ENCODE measurements at regions not wholly inside any gene's neighbourhood (a gene's known extent, or its start where the extent isn't known, plus 50 kb on each side); places are given as distances from the start of the nearest gene placed in this dataset.

GRCh38 chr3:67737906-67738865 lies 83.8 kb upstream of the SUCLG2 start:
- Mint-ChIP-seq H3K9me3 (ENCODE audit: low read depth) (peaks cover 13% of the 10 kb centered on the region), H3K27ac (peak overlapping the region; percentile 60), H3K36me3 (ENCODE audit: insufficient read depth) (peaks cover 2% of the 10 kb centered on the region), H3K4me1 (ENCODE audit: low read depth) (no peaks in the 10 kb centered on the region), H3K4me3 (ENCODE audit: low read depth) (no peak overlapping the region), H3K27me3 (no peaks in the 10 kb centered on the region)
- DNase-seq (ENCODE audit: low spot score, unreplicated experiment) = no peak
- TF ChIP-seq, protein P1, sequence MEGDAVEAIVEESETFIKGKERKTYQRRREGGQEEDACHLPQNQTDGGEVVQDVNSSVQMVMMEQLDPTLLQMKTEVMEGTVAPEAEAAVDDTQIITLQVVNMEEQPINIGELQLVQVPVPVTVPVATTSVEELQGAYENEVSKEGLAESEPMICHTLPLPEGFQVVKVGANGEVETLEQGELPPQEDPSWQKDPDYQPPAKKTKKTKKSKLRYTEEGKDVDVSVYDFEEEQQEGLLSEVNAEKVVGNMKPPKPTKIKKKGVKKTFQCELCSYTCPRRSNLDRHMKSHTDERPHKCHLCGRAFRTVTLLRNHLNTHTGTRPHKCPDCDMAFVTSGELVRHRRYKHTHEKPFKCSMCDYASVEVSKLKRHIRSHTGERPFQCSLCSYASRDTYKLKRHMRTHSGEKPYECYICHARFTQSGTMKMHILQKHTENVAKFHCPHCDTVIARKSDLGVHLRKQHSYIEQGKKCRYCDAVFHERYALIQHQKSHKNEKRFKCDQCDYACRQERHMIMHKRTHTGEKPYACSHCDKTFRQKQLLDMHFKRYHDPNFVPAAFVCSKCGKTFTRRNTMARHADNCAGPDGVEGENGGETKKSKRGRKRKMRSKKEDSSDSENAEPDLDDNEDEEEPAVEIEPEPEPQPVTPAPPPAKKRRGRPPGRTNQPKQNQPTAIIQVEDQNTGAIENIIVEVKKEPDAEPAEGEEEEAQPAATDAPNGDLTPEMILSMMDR (IDR thresholded peaks at IDR 0.05; ENCODE audit: unreplicated experiment) = no peak

DNA sequence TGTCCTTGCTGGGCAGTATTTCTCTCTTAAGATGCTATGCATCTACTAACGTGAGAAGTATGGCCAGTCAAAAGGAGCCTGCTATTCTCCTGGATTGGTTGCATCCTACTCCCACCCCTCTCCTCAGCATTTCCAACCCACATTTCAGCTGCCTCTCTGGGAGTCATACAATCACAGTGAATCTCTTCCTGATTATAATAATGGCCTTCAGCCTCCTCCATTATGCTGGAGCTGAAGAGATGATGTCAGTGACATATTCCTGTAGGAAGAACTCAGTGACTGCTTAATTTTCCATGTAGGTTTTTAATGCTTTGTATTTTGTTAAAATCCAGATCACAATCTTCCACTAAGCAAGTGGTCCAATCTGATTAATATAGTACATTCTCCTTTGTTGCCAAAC lies 82.7 kb upstream of the SUCLG2 start:
- H3K27me3 Mint-ChIP-seq = no peaks in the 10 kb centered on the region
- H3K4me3 Mint-ChIP-seq (ENCODE audit: low read depth) = no peak overlapping the region
- DNase-seq (ENCODE audit: low spot score, unreplicated experiment) = no peak
- H3K9me3 Mint-ChIP-seq (ENCODE audit: low read depth) = peaks cover 13% of the 10 kb centered on the region
- TF ChIP-seq, protein P1 (IDR thresholded peaks at IDR 0.05; ENCODE audit: unreplicated experiment) = no peak
- peaks cover 2% of the 10 kb centered on the region for H3K36me3 Mint-ChIP-seq (ENCODE audit: insufficient read depth)
- no peak overlapping the region for H3K27ac Mint-ChIP-seq
- no peaks in the 10 kb centered on the region for H3K4me1 Mint-ChIP-seq (ENCODE audit: low read depth)

- TF ChIP-seq, protein P1 (IDR thresholded peaks at IDR 0.05; ENCODE audit: unreplicated experiment) = no peak
- peaks cover 3% of the 10 kb centered on the region for H3K9me3 Mint-ChIP-seq (ENCODE audit: low read depth)
- peaks cover 9% of the 10 kb centered on the region for H3K4me1 Mint-ChIP-seq (ENCODE audit: low read depth)
- peaks cover 2% of the 10 kb centered on the region for H3K36me3 Mint-ChIP-seq (ENCODE audit: insufficient read depth)
- no peaks in the 10 kb centered on the region for H3K27me3 Mint-ChIP-seq
- H3K27ac Mint-ChIP-seq = no peak overlapping the region
- H3K4me3 Mint-ChIP-seq (ENCODE audit: low read depth) = no peak overlapping the region
- no peak for DNase-seq (ENCODE audit: low spot score, unreplicated experiment)
Observed at GRCh38 chr3:67733269-67733950, 79.0 kb upstream of the SUCLG2 start.

- no peak for DNase-seq (ENCODE audit: low spot score, unreplicated experiment)
- H3K4me1 Mint-ChIP-seq (ENCODE audit: low read depth) = no peaks in the 10 kb centered on the region
- no peaks in the 10 kb centered on the region for H3K27me3 Mint-ChIP-seq
- TF ChIP-seq, protein P1 (IDR thresholded peaks at IDR 0.05; ENCODE audit: unreplicated experiment) = no peak
- no peak overlapping the region for H3K27ac Mint-ChIP-seq
- peaks cover 26% of the 10 kb centered on the region for H3K9me3 Mint-ChIP-seq (ENCODE audit: low read depth)
- H3K36me3 Mint-ChIP-seq (ENCODE audit: insufficient read depth) = peaks cover 17% of the 10 kb centered on the region
- H3K4me3 Mint-ChIP-seq (ENCODE audit: low read depth) = no peak overlapping the region
Observed at GRCh38 chr3:67724434-67724833, 70.0 kb upstream of the SUCLG2 start.

DNA sequence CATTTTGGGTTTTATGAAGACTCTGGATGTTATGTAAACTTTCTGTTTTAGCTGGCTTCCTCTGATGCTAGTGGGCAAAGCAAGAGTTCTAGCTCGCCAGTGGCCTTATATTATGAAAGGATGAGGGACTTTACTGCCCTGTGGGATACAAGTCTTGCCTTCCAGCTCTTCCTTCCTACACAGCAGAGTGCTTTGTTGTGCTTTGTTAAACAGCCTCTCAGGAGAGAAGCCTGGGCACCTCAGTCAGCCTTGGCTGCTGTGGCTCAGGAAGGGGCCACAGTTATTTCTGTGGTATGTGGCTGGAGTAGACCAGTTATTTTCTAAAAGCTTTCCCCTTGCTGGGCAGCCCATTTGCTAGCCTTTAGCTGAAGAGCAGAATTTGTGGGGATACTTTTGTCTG lies 69.5 kb upstream of the SUCLG2 start:
- TF ChIP-seq, protein P1 (IDR thresholded peaks at IDR 0.05; ENCODE audit: unreplicated experiment) = no peak
- Mint-ChIP-seq H3K27me3 (no peaks in the 10 kb centered on the region), H3K36me3 (ENCODE audit: insufficient read depth) (peaks cover 17% of the 10 kb centered on the region), H3K4me1 (ENCODE audit: low read depth) (no peaks in the 10 kb centered on the region), H3K27ac (no peak overlapping the region), H3K9me3 (ENCODE audit: low read depth) (peaks cover 26% of the 10 kb centered on the region), H3K4me3 (ENCODE audit: low read depth) (no peak overlapping the region)
- no peak for DNase-seq (ENCODE audit: low spot score, unreplicated experiment)
